Ishikawa (cell line): ENCODE measurements at regions not wholly inside any gene's neighbourhood (a gene's known extent, or its start where the extent isn't known, plus 50 kb on each side); places are given as distances from the start of the nearest gene placed in this dataset.

Experiments used
- CEBPB ChIP-seq: IDR thresholded peaks from 2 replicates; pipeline ENCODE4 v1.6.1; 2012
- CREB1 ChIP-seq: IDR thresholded peaks from 2 replicates; pipeline ENCODE4 v1.6.1; 2012; ENCODE audit warnings: low read depth
- EGR1 ChIP-seq: IDR thresholded peaks from 2 replicates; pipeline ENCODE4 v1.6.1; 2012
- EP300 ChIP-seq: IDR thresholded peaks from 2 replicates; pipeline ENCODE4 v1.6.1; 2012; ENCODE audit warnings: borderline replicate concordance
- FOXM1 ChIP-seq: IDR thresholded peaks from 2 replicates; pipeline ENCODE4 v1.6.1; 2012; ENCODE audit warnings: low read depth, borderline replicate concordance
- MAX ChIP-seq: IDR thresholded peaks from 2 replicates; pipeline ENCODE4 v1.6.1; 2012
- NFIC ChIP-seq: IDR thresholded peaks from 2 replicates; pipeline ENCODE4 v1.6.1; 2012
- REST ChIP-seq: IDR thresholded peaks from 2 replicates; pipeline ENCODE4 v1.6.1; 2012; ENCODE audit warnings: low read depth, mild to moderate bottlenecking
- TCF12 ChIP-seq: IDR thresholded peaks from 2 replicates; pipeline ENCODE4 v1.6.1; 2012; ENCODE audit warnings: low read depth
- TEAD4 ChIP-seq: IDR thresholded peaks from 2 replicates; pipeline ENCODE4 v1.6.1; 2012
- USF1 ChIP-seq: IDR thresholded peaks from 2 replicates; pipeline ENCODE4 v1.6.1; 2012
- YY1 ChIP-seq: IDR thresholded peaks from 2 replicates; pipeline ENCODE4 v1.6.1; 2012; ENCODE audit warnings: low read depth
- ZBTB7A ChIP-seq: IDR thresholded peaks from 2 replicates; pipeline ENCODE4 v1.6.1; 2012; ENCODE audit warnings: low read depth

GRCh38 chr13:108561149-108561548 is 68.3 kb upstream of the MYO16 start:
- TF ChIP-seq EP300 (no peak), USF1 (no peak)

GRCh38 chr13:108566413-108567170 is 62.8 kb upstream of the MYO16 start:
- no peak for TF ChIP-seq REST
- no peak for TF ChIP-seq TCF12

GRCh38 chr13:108572782-108573211 is 56.6 kb upstream of the MYO16 start:
- no peak for TF ChIP-seq USF1
- no peak for TF ChIP-seq TEAD4

GRCh38 chr13:108573455-108573854 is 56.0 kb upstream of the MYO16 start:
- TF ChIP-seq CREB1 (no peak), MAX (no peak), EGR1 (no peak), TCF12 (no peak), NFIC (no peak), EP300 (no peak), YY1 (no peak), CEBPB (no peak)

- TF ChIP-seq ZBTB7A, result no peak
- TF ChIP-seq FOXM1, result no peak
- TF ChIP-seq TEAD4, result no peak
Measured at GRCh38 chr13:108574856-108575255, 54.6 kb upstream of the MYO16 start.

GRCh38 chr13:108575430-108575829 is 54.0 kb upstream of the MYO16 start:
- TF ChIP-seq MAX (no peak), TEAD4 (no peak), USF1 (no peak), FOXM1 (no peak), EGR1 (no peak), CEBPB (no peak)
